Esophagus squamous epithelium (tissue), 4 donors: ENCODE measurements at regions not wholly inside any gene's neighbourhood (a gene's known extent, or its start where the extent isn't known, plus 50 kb on each side); places are given as distances from the start of the nearest gene placed in this dataset.

Source experiments
- CTCF ChIP-seq, 6 experiments: fragments of 450-650 bp in 4 of 6; fragments of 200-600 bp in 2 of 6; sonication (generic) in 2 of 6; IDR thresholded peaks; one replicate each; pipeline ENCODE4 v1.5.1; 2016 to 2019; ENCODE audit warnings: antibody characterized with exemption in 6 of 6, mild to moderate bottlenecking in 4 of 6, moderate library complexity in 4 of 6
- POLR2A ChIP-seq, 4 donors: fragments of 450-650 bp; IDR thresholded peaks; one replicate each; pipeline ENCODE4 v1.6.1; 2017; ENCODE audit warnings: antibody characterized with exemption in 4 of 4, mild to moderate bottlenecking in 4 of 4, moderate library complexity in 3 of 4

- TF ChIP-seq CTCF (IDR thresholded peaks at IDR 0.05) (no peak), POLR2A (IDR thresholded peaks at IDR 0.05) (no peak)
Observed at GRCh38 chr14:28323366-28323765, 443.2 kb upstream of the FOXG1 start.
